ENCODE measurements at regions not wholly inside any gene's neighbourhood (a gene's known extent, or its start where the extent isn't known, plus 50 kb on each side); places are given as distances from the start of the nearest gene placed in this dataset.
"Not testable (repeated sequence)": the region's sequence is repeated elsewhere in the genome, so short reads cannot be mapped to it uniquely, and the experiment has no call there.

DNA sequence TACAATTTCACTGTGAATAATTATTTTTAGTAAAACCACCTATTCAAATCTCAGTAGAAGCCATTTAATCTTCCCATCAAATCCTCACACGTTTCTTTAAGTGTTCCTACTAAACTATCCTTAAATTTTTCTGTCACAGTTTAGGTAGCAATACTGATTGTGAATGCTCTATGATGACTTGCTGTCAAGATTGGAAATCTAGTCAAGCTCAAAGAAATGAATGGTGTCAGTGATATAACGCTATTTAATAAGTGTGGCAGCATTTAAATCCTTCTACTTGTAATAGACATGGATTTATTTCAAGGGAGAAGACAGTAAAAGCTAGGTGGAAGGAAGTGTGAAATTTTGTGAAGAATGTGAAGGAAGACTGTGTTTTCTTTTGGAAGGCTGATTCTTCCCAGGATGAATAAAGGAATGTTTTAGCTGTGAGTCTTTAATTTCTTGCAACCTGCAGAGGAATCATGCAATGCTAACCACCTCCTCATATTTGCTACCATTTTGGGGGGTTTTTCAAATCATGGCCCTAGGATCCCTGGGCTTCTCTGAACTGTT, 936.7 kb upstream of the NEGR1 start:
- no peak for DNase-seq (ENCODE audit: low spot score)

GRCh38 chr1:73205294-73205973, 923.1 kb upstream of the NEGR1 start:
- DNase-seq (ENCODE audit: low spot score): no peak

DNA sequence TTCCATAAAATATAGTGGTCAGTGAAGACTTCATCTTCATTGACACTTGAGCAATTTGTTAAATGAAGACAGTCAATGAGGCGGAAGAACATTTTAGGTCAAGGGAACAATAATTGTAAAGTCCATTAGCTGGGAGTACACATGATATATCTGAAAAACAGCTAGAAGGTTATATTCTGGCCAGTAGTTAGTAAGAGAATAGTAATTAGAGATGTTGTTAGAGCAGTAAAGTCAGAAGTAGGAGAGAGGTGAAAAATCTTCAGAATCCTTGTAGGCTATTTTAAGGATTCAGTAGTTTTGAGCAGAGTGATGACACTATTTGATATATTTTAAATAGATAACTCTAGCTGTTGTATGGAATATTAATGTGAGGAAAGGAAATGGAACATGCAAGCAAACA, 915.6 kb upstream of the NEGR1 start:
- DNase-seq (ENCODE audit: low spot score): no peak

DNA sequence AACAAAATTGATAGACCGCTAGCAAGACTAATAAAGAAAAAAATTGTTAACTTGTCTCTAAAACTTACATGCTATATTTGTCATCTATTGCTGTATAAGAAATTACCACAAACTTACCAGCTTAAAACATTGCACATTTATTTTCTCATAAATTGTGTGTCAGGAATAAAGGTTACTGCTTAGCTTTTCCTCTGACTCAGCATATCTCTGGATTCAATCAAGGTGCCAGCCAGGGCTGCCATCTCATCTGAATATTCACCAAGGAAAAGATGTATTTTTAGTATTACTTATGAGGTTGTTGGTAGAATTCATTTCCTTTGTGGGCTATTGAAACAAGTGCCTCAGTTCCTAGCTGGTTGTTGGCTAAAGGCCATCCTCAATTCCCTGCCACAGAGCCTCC, 912.6 kb upstream of the NEGR1 start:
- DNase-seq (ENCODE audit: low spot score): no peak

GRCh38 chr1:73183581-73183980, 901.2 kb upstream of the NEGR1 start:
- not testable (repeated sequence) for DNase-seq (ENCODE audit: low spot score)

DNA sequence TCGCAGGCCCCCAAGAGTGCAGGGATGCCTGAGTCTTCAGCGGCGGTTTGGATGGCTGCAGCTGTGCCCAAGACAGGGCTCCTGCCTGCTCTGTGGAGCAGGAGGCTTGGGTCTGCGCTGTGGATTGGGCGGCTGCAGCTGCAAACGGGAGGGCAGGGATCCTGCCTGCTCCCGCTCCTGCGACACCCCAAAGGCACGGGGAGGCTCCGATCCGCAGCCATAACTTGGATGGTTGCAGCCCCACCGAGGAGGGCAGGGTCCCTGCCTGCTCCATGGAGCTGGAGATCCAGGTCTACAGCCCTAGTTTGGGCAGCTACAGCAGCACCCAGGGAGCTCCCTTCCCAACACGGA, 898.8 kb upstream of the NEGR1 start:
- DNase-seq (ENCODE audit: low spot score): no peak

GRCh38 chr1:73180397-73181189, 898.3 kb upstream of the NEGR1 start:
- no peak for DNase-seq (ENCODE audit: low spot score)

DNA sequence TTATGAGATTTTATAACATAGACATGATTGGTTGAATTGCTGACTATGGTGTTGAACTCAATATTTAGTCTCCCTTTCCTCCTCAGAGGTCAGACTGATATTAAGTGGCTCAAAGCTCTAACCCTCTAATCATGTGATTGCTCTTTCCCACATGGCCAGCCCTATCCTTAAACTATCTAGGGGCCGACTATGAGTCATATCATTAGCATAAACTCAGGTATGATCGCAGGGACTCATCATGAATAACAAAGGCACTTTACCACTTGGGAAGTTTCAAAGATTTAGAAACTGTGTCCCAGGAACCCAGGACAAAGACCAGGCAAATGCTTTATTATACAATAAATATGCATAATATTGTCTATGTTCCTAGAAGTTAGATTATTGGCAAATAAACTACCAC, 894.6 kb upstream of the NEGR1 start:
- no peak for DNase-seq (ENCODE audit: low spot score)

- DNase-seq (ENCODE audit: low spot score): no peak
Measured at GRCh38 chr1:73167009-73167657, 884.8 kb upstream of the NEGR1 start.

DNA sequence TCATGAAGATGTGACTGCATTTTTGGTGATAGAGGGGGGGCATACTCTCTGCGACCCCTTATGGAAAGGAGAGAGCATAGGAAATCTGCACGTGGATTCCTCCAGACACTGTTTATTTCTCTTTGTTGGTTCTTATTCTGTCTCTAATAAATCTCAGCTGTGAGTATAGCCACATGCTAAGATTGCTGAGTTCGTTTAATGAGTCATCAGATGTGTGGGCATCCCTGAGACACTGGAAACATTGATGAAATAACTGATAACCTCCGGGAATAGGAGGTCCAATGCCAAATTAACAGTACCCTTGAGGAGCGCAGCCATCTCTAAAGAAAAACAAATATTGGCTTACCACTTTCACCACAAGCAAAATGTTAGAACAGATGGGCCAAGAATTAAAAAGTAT, 880.2 kb upstream of the NEGR1 start:
- DNase-seq (ENCODE audit: low spot score): no peak

- no peak for DNase-seq (ENCODE audit: low spot score)
Measured at GRCh38 chr1:73161418-73161817, 879.1 kb upstream of the NEGR1 start.

GRCh38 chr1:73160759-73161158, 878.4 kb upstream of the NEGR1 start:
- no peak for DNase-seq (ENCODE audit: low spot score)

DNA sequence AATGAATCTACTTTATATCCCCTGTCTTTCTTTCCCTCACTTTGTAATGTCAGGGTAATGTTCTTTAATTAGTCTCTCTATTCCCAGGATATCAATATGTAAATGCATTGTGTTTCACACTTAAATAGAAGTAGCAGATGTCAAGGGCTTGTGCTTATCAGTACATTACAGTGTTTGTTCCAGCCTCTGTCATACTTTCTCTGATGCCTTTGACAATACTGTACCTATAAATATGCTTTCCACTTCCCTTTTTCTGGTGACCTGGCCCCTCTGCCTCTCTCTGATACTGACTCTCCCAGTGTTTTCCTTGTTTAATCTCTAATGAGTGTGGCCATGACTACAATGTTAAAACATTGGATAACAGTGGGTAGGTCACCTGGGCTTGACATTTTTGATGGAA, 862.0 kb upstream of the NEGR1 start:
- DNase-seq (ENCODE audit: low spot score): no peak

GRCh38 chr1:73136975-73137374, 854.6 kb upstream of the NEGR1 start:
- DNase-seq (ENCODE audit: low spot score): no peak

- DNase-seq (ENCODE audit: low spot score): no peak
Measured at GRCh38 chr1:73106931-73107330, 824.6 kb upstream of the NEGR1 start.

DNA sequence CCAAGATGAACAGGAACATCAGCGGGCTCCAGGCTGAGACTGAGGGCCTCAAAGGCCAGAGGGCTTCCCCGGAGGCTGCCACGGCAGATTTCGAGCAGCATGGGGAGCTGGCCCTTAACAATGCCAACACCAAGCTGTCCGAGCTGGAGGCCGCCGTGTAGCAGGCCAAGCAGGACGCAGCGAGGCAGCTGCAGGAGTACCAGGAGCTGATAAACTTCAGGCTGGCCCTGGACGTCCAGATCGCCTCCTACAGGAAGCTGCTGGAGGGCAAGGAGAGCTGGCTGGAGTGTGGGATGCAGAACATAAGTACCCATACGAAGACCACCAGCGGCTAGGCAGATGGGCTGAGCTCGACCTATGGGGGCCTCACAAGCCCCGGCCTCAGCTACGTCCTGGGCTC, 823.4 kb upstream of the NEGR1 start:
- no peak for DNase-seq (ENCODE audit: low spot score)

DNA sequence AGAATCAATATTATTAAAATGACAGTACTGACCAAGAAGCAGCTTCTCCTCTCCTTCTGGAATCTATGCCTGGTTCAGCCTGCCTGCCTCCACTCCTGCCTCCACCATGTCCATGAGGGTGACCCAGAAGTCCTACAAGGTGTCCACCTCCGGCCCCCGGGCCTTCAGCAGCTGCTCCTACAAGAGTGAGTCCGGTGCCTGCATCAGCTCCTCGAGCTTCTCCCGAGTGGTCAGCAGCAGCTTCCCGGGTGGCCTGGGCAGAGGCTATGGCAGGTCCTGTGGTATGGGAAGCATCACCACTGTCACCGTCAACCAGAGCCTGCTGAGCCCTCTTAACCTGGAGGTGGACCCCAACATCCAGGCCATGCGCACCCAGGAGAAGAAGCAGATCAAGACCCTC, 822.4 kb upstream of the NEGR1 start:
- DNase-seq (ENCODE audit: low spot score): no peak

DNA sequence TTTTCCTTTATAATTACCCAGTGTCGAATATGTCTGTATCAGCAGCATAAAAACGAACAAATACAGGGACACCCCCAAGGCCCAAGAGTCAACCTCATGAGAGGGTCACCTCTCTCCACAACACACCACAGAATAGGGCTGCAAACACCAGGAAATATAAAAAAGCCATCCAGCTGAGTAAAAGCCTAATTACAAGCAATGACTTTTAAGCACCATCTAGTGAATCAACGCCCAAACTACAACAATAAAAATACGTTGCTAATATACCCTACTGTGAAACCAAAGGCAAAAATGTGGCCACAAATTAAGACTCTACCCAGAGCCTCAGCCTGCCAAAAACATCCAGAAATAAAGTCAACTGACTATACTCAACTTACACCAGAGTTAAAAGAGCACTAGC, 817.9 kb upstream of the NEGR1 start:
- DNase-seq (ENCODE audit: low spot score): no peak

DNA sequence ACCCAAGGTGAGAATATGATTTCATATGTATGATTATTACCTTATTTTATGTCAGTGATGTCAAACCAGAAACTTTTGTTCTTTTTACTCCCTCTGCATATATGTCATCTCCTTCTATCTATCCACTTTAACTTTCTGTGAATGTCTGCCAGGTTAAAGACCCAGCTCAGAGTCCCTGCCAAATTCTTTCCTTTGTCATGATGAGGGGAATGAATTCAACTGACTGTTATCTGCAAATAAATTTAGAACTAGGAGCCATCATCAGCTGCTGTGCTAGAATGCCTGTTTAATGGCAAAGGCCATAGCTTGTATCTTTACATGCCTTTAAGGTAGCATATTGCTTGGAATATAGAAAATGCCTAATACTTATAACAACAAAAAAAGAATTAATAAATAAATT, 815.6 kb upstream of the NEGR1 start:
- DNase-seq (ENCODE audit: low spot score): no peak

- DNase-seq (ENCODE audit: low spot score): no peak
Measured at GRCh38 chr1:73096841-73097240, 814.5 kb upstream of the NEGR1 start.

- DNase-seq (ENCODE audit: low spot score): no peak
Measured at GRCh38 chr1:73092383-73092782, 810.0 kb upstream of the NEGR1 start.

DNA sequence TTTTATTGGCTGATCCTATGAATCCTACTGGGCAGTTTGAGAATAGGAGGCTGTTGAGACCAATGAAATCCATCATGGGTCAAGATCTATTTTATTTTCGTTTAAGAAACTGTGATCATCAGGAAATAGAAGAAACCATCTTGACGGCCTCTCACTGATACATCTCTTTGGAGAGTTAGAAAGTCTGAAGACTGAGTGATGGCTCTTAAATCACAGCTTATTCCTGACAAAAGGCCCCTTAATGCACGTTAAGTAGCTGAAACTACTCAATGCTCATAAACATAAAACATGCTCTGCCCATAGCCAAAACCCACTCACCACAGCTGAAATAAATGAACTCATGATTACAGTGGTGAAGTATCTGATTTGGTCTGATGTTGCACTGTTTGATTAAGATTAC, 784.5 kb upstream of the NEGR1 start:
- no peak for DNase-seq (ENCODE audit: low spot score)

Measured in globus pallidus (tissue), 1 donor.